ENCODE measurements at regions not wholly inside any gene's neighbourhood (a gene's known extent, or its start where the extent isn't known, plus 50 kb on each side); places are given as distances from the start of the nearest gene placed in this dataset.

DNA sequence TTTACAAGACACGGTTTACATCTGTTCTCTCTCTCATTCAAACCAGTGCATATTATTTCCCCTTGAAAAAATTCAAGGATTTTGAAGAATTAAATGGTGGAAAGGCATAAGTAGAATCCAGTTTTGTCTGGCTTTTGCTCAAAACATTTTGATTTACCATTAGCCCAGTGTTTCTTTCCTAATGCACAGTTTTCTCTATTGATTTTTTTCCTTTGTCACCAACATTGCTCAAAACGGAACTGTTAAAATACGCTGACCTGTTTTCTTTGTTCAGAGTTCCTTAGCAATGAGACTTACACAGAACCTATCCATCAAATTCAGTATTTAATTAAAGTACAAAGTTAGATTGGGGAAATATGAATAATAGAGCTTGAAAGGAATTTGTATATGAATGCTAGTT lies 162.4 kb downstream of the S1PR1 start (continued):
- TF ChIP-seq ZFP36L2 (CRISPR knock-in tag; IDR thresholded peaks at IDR 0.05): no peak
- TF ChIP-seq, protein P1, sequence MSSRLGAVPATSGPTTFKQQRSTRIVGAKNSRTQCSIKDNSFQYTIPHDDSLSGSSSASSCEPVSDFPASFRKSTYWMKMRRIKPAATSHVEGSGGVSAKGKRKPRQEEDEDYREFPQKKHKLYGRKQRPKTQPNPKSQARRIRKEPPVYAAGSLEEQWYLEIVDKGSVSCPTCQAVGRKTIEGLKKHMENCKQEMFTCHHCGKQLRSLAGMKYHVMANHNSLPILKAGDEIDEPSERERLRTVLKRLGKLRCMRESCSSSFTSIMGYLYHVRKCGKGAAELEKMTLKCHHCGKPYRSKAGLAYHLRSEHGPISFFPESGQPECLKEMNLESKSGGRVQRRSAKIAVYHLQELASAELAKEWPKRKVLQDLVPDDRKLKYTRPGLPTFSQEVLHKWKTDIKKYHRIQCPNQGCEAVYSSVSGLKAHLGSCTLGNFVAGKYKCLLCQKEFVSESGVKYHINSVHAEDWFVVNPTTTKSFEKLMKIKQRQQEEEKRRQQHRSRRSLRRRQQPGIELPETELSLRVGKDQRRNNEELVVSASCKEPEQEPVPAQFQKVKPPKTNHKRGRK (CRISPR knock-in tag; IDR thresholded peaks at IDR 0.05): no peak
- TF ChIP-seq ZNF652 (CRISPR knock-in tag; IDR thresholded peaks at IDR 0.05; ENCODE audit: borderline replicate concordance, low read depth): no peak
- no peak for TF ChIP-seq ZNF564 (CRISPR knock-in tag; IDR thresholded peaks at IDR 0.05)
- TF ChIP-seq HNF4G (IDR thresholded peaks at IDR 0.05; ENCODE audit: borderline replicate concordance, low read depth, low read length): no peak
- TF ChIP-seq HNF4G (CRISPR knock-in tag; IDR thresholded peaks at IDR 0.05; ENCODE audit: borderline replicate concordance, low read depth): no peak
- no peak for TF ChIP-seq ZZZ3 (CRISPR knock-in tag; IDR thresholded peaks at IDR 0.05; ENCODE audit: borderline replicate concordance)

DNA sequence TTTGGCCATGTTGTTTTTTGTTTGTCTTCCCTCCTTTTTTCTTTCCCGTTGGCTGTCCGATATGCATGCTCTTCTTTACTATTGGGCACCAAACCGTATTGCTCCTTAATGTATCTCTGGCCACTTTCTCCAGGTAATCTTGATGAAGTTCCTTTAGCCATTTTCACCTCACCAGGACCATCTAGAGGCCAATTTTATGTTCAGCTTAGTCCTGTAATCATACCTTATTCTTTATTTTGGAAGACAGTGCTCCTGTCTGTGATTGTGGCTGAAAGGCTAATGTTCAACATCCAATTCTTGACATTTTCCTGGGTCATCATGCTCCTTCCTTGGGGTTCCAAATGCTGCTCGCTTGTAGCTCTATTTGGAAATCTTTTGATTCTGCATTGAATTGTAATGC lies 169.5 kb downstream of the S1PR1 start:
- POLR2A ChIA-PET: no interaction called here
- 1% methylated on average over 4 of the region's 4 CpGs for WGBS (ENCODE audit: low lambda C conversion rate)
- no peak overlapping the region for H3K9ac ChIP-seq (ENCODE audit: insufficient read depth, low read depth, low read length)
- TF ChIP-seq ZNF225 (CRISPR knock-in tag; IDR thresholded peaks at IDR 0.05) (no peak), U2AF1 (optimal IDR thresholded peaks at IDR 0.05; ENCODE audit: low read depth, low read length) (no peak)
- H3K4me1 ChIP-seq (ENCODE audit: insufficient read depth, low read length): no peaks in the 10 kb centered on the region
- no peaks in the 10 kb centered on the region for H4K20me1 ChIP-seq (ENCODE audit: insufficient read depth, low read length)
- intact Hi-C loops (cut with micrococcal nuclease; ENCODE audit: unreplicated experiment): no loop called here
- CTCF ChIA-PET (ENCODE audit: low intra/inter-chr PET ratio, low total read pairs): no interaction called here
- in situ Hi-C loops (cut with HindIII; ENCODE audit: extremely low pct_ligation_motif_present, low pct_unique_long_range_greater_than_20kb): no loop called here
- no peak overlapping the region for H2AFZ ChIP-seq (ENCODE audit: low read length)
- H3K27ac ChIP-seq (ENCODE audit: extremely low read length, insufficient read depth, low read length): no peak overlapping the region
- H3K9me3 ChIP-seq (ENCODE audit: low read length): no peaks in the 10 kb centered on the region
- no peak for ATAC-seq
- DNase-seq (ENCODE audit: low spot score): no peak
- no peaks in the 10 kb centered on the region for H3K79me2 ChIP-seq (ENCODE audit: insufficient read depth, low read length)
- no peaks in the 10 kb centered on the region for H3K36me3 ChIP-seq (replicated peaks in 1 of 2; ENCODE audit: control insufficient read depth in 1 of 2, insufficient read depth in 2 of 2, low read length in 2 of 2)
- no peaks in the 10 kb centered on the region for H3K27me3 ChIP-seq (ENCODE audit: control insufficient read depth in 1 of 2, insufficient read depth in 2 of 2, low read length in 2 of 2)
- H3K4me3 ChIP-seq (replicated peaks in 1 of 3; ENCODE audit: insufficient read depth in 1 of 3, low read depth in 2 of 3, low read length in 3 of 3): no peak overlapping the region
- no TSS peak for BruUV-seq (replicated peaks)
- FAIRE-seq: no peak
- no peak overlapping the region for H3K4me2 ChIP-seq (ENCODE audit: low read depth, low read length)

Data from HepG2 (cell line).